ENCODE measurements at regions not wholly inside any gene's neighbourhood (a gene's known extent, or its start where the extent isn't known, plus 50 kb on each side); places are given as distances from the start of the nearest gene placed in this dataset. TPM values are rescaled to one million over a fixed set of nuclear protein-coding genes. Genes with fewer than 3 reads are reported as not detected.

Small RNAs in the stretch of these regions (microRNA-seq; reads per million reads assigned to microRNA genes)
- not detected for gene RF00019 (ENCODE audit: insufficient read depth, insufficient read length)
- gene SNORA25B (ENCODE audit: insufficient read depth, insufficient read length), result not detected

Small RNAs in the stretch of these regions (small RNA-seq; reads per million reads assigned to genes)
- 0 reads per million in 5 experiments for gene RF00019
- 0 to 0.08 (median 0) reads per million in 5 experiments for gene SNORA25B
